Activated T-helper 17 cell treated with anti-CD3 and anti-CD28 coated beads, Interleukin-2, amount 50 U/mL, for 72 hours (primary cell): ENCODE measurements at regions not wholly inside any gene's neighbourhood (a gene's known extent, or its start where the extent isn't known, plus 50 kb on each side); places are given as distances from the start of the nearest gene placed in this dataset.

ENCODE experiments used
- ATAC-seq: fragments of 150-1000 bp; cut with Tn5 transposase; replicated peaks from 2 replicates; pipeline ENCODE4 v1.10.0; 2021; ENCODE audit warnings: mild to moderate bottlenecking, moderate library complexity
- H3K27ac Mint-ChIP-seq: one replicate; pipeline ENCODE4 v1.8.0; 2022; ENCODE audit warnings: mixed read lengths
- H3K27me3 Mint-ChIP-seq: one replicate; pipeline ENCODE4 v1.8.0; 2022; ENCODE audit warnings: mixed read lengths
- H3K36me3 Mint-ChIP-seq: one replicate; pipeline ENCODE4 v1.8.0; 2022; ENCODE audit warnings: low read depth, mild to moderate bottlenecking, mixed read lengths
- H3K4me1 Mint-ChIP-seq: one replicate; pipeline ENCODE4 v1.8.0; 2022; ENCODE audit warnings: mixed read lengths
- H3K4me3 Mint-ChIP-seq: one replicate; pipeline ENCODE4 v1.8.0; 2022; ENCODE audit warnings: mild to moderate bottlenecking, mixed read lengths
- H3K9me3 Mint-ChIP-seq: one replicate; pipeline ENCODE4 v1.8.0; 2022; ENCODE audit warnings: mixed read lengths

- Mint-ChIP-seq H3K27me3 (peaks cover 3% of the 10 kb centered on the region), H3K4me3 (no peak overlapping the region), H3K27ac (no peak overlapping the region), H3K9me3 (no peaks in the 10 kb centered on the region), H3K4me1 (no peaks in the 10 kb centered on the region), H3K36me3 (no peaks in the 10 kb centered on the region)
- ATAC-seq: no peak
These were observed 1367.5 kb downstream of the BRD1 start for GRCh38 chr22:48459859-48460823.

GRCh38 chr22:48459259-48459658, 1368.4 kb downstream of the BRD1 start:
- no peak overlapping the region for H3K27ac Mint-ChIP-seq
- no peaks in the 10 kb centered on the region for H3K36me3 Mint-ChIP-seq
- H3K4me3 Mint-ChIP-seq: no peak overlapping the region
- H3K9me3 Mint-ChIP-seq: no peaks in the 10 kb centered on the region
- H3K27me3 Mint-ChIP-seq: peaks cover 3% of the 10 kb centered on the region
- ATAC-seq: no peak
- H3K4me1 Mint-ChIP-seq: no peaks in the 10 kb centered on the region

GRCh38 chr22:48456449-48456848, 1371.2 kb downstream of the BRD1 start:
- no peaks in the 10 kb centered on the region for H3K36me3 Mint-ChIP-seq

GRCh38 chr22:48453751-48454485, 1373.8 kb downstream of the BRD1 start:
- no peaks in the 10 kb centered on the region for H3K27me3 Mint-ChIP-seq
- no peak overlapping the region for H3K27ac Mint-ChIP-seq
- H3K4me3 Mint-ChIP-seq: no peak overlapping the region
- no peaks in the 10 kb centered on the region for H3K4me1 Mint-ChIP-seq
- no peak for ATAC-seq
- H3K36me3 Mint-ChIP-seq: no peaks in the 10 kb centered on the region
- H3K9me3 Mint-ChIP-seq: no peaks in the 10 kb centered on the region

More at GRCh38 chr22:48456449-48456848, 1371.2 kb downstream of the BRD1 start:
- no peaks in the 10 kb centered on the region for H3K27me3 Mint-ChIP-seq
- no peak for ATAC-seq
- H3K4me3 Mint-ChIP-seq: no peak overlapping the region
- no peaks in the 10 kb centered on the region for H3K4me1 Mint-ChIP-seq
- H3K9me3 Mint-ChIP-seq: no peaks in the 10 kb centered on the region
- H3K27ac Mint-ChIP-seq: no peak overlapping the region

- Mint-ChIP-seq H3K36me3 (no peaks in the 10 kb centered on the region), H3K4me1 (no peaks in the 10 kb centered on the region), H3K4me3 (no peak overlapping the region), H3K27me3 (no peaks in the 10 kb centered on the region), H3K9me3 (no peaks in the 10 kb centered on the region), H3K27ac (no peak overlapping the region)
- no peak for ATAC-seq
These were observed 1374.5 kb downstream of the BRD1 start for GRCh38 chr22:48453171-48453570.

- Mint-ChIP-seq H3K27ac (no peak overlapping the region), H3K4me1 (no peaks in the 10 kb centered on the region), H3K4me3 (no peak overlapping the region), H3K27me3 (no peaks in the 10 kb centered on the region), H3K36me3 (no peaks in the 10 kb centered on the region), H3K9me3 (no peaks in the 10 kb centered on the region)
- ATAC-seq: no peak
These were observed 1374.9 kb downstream of the BRD1 start for GRCh38 chr22:48452766-48453165.

- Mint-ChIP-seq H3K9me3 (no peaks in the 10 kb centered on the region), H3K27ac (no peak overlapping the region), H3K36me3 (no peaks in the 10 kb centered on the region), H3K27me3 (no peaks in the 10 kb centered on the region), H3K4me1 (no peaks in the 10 kb centered on the region), H3K4me3 (no peak overlapping the region)
- ATAC-seq: no peak
These were observed 1375.8 kb downstream of the BRD1 start for GRCh38 chr22:48451891-48452290.

- H3K27me3 Mint-ChIP-seq: no peaks in the 10 kb centered on the region
- H3K27ac Mint-ChIP-seq: no peak overlapping the region
- H3K4me3 Mint-ChIP-seq: no peak overlapping the region
- no peaks in the 10 kb centered on the region for H3K9me3 Mint-ChIP-seq
- no peaks in the 10 kb centered on the region for H3K4me1 Mint-ChIP-seq
- no peak for ATAC-seq
- no peaks in the 10 kb centered on the region for H3K36me3 Mint-ChIP-seq
These were observed 1377.4 kb downstream of the BRD1 start for GRCh38 chr22:48450188-48450825.

GRCh38 chr22:48449466-48450187, 1378.0 kb downstream of the BRD1 start:
- H3K36me3 Mint-ChIP-seq: no peaks in the 10 kb centered on the region
- no peak overlapping the region for H3K4me3 Mint-ChIP-seq
- H3K4me1 Mint-ChIP-seq: no peaks in the 10 kb centered on the region
- H3K27ac Mint-ChIP-seq: no peak overlapping the region
- H3K27me3 Mint-ChIP-seq: no peaks in the 10 kb centered on the region
- no peaks in the 10 kb centered on the region for H3K9me3 Mint-ChIP-seq
- no peak for ATAC-seq

- no peak for ATAC-seq
These were observed 1378.9 kb downstream of the BRD1 start for GRCh38 chr22:48448821-48449220.

GRCh38 chr22:48445113-48445827, 1382.4 kb downstream of the BRD1 start:
- no peak overlapping the region for H3K4me3 Mint-ChIP-seq
- no peaks in the 10 kb centered on the region for H3K9me3 Mint-ChIP-seq
- ATAC-seq: no peak
- H3K4me1 Mint-ChIP-seq: no peaks in the 10 kb centered on the region
- no peaks in the 10 kb centered on the region for H3K27me3 Mint-ChIP-seq
- no peaks in the 10 kb centered on the region for H3K36me3 Mint-ChIP-seq
- no peak overlapping the region for H3K27ac Mint-ChIP-seq

More at GRCh38 chr22:48448821-48449220, 1378.9 kb downstream of the BRD1 start:
- no peak overlapping the region for H3K4me3 Mint-ChIP-seq
- H3K36me3 Mint-ChIP-seq: no peaks in the 10 kb centered on the region
- no peaks in the 10 kb centered on the region for H3K4me1 Mint-ChIP-seq
- no peaks in the 10 kb centered on the region for H3K9me3 Mint-ChIP-seq
- H3K27ac Mint-ChIP-seq: no peak overlapping the region
- no peaks in the 10 kb centered on the region for H3K27me3 Mint-ChIP-seq

GRCh38 chr22:48444320-48445112, 1383.2 kb downstream of the BRD1 start:
- Mint-ChIP-seq H3K4me3 (no peak overlapping the region), H3K36me3 (no peaks in the 10 kb centered on the region), H3K27me3 (no peaks in the 10 kb centered on the region), H3K4me1 (no peaks in the 10 kb centered on the region), H3K9me3 (no peaks in the 10 kb centered on the region), H3K27ac (no peak overlapping the region)
- ATAC-seq: no peak

- H3K4me3 Mint-ChIP-seq: no peak overlapping the region
These were observed 1384.0 kb downstream of the BRD1 start for GRCh38 chr22:48443680-48444079.

More at GRCh38 chr22:48443680-48444079, 1384.0 kb downstream of the BRD1 start:
- H3K36me3 Mint-ChIP-seq: no peaks in the 10 kb centered on the region
- no peaks in the 10 kb centered on the region for H3K9me3 Mint-ChIP-seq
- no peaks in the 10 kb centered on the region for H3K27me3 Mint-ChIP-seq
- ATAC-seq: no peak
- H3K4me1 Mint-ChIP-seq: no peaks in the 10 kb centered on the region
- H3K27ac Mint-ChIP-seq: no peak overlapping the region
